ENCODE measurements at regions not wholly inside any gene's neighbourhood (a gene's known extent, or its start where the extent isn't known, plus 50 kb on each side); places are given as distances from the start of the nearest gene placed in this dataset.

DNA sequence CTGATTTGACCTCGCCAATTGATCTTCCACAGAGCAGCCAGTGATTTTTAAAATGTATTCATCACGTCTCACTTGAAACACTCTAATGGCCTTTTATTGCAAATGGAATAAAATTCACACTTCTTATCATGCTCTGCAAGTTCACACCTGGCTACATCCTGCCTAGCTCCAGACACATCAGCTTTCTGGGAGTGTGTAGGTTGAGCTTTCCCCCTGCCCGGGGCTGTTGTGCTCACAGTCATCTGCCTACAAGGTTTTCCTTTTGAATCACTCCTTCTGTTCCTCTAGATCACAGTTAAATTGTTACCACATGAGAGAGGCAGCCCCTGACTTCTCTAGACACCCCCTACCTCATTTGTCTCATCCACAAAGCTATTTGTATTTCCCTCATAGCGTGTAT lies 674.5 kb downstream of the PRELID2 start:
- H3K27me3 ChIP-seq (ENCODE audit: insufficient read depth, low read depth, severe bottlenecking), result no peaks in the 10 kb centered on the region
- H3K4me3 ChIP-seq (ENCODE audit: low read depth, low read length), result no peak overlapping the region
- TF ChIP-seq CTCF (IDR thresholded peaks at IDR 0.05; ENCODE audit: low read depth, low read length), result no peak
- H3K27ac ChIP-seq, result no peak overlapping the region
- H3K9me3 ChIP-seq (ENCODE audit: severe bottlenecking), result no peaks in the 10 kb centered on the region
- no peaks in the 10 kb centered on the region for H3K36me3 ChIP-seq
- DNase-seq, result no peak

DNA sequence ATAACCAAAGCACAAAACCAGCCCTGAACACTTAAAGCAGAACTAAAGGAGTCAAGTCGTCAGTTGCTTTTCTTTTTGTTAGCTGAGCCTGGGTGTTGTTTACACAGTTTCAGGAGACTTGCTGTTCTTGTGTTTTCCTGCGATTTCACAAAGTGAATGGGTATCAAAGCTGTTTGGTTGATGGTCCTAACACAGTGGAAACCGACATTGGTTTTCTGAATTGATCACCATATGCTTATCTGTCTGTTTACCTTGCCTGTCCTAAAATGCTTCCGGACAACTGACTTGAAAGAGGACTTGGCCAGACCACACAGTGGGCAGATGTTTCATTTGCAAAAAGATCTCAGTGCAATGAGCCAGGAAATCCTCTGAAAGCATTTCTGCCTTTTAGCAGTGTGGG lies 676.4 kb downstream of the PRELID2 start:
- Histone ChIP-seq H3K9me3 (ENCODE audit: severe bottlenecking) (no peaks in the 10 kb centered on the region), H3K36me3 (no peaks in the 10 kb centered on the region), H3K27ac (no peak overlapping the region), H3K4me3 (ENCODE audit: low read depth, low read length) (no peak overlapping the region), H3K27me3 (ENCODE audit: insufficient read depth, low read depth, severe bottlenecking) (no peaks in the 10 kb centered on the region)
- no peak for DNase-seq
- no peak for TF ChIP-seq CTCF (IDR thresholded peaks at IDR 0.05; ENCODE audit: low read depth, low read length)

DNA sequence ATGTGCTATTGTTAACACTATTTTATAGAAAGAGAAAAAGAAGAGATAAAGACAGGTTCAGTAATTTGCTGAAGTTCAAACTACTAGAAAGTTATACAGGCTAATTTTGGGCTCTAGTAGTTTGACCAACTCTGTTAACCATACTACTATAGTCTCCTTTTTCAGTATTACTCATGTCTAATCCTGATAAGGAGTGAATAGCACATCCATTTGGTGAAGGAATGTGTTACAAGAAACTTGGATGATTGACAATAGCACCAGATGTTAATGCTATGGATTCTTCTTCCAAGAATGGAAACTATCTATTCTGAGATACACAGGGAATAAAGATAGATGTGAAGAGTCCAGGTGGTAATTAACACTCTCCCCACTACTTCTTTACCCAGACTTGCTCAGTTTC lies 677.3 kb downstream of the PRELID2 start:
- Histone ChIP-seq H3K9me3 (ENCODE audit: severe bottlenecking) (no peaks in the 10 kb centered on the region), H3K27ac (no peak overlapping the region), H3K4me3 (ENCODE audit: low read depth, low read length) (no peak overlapping the region), H3K36me3 (no peaks in the 10 kb centered on the region), H3K27me3 (ENCODE audit: insufficient read depth, low read depth, severe bottlenecking) (no peaks in the 10 kb centered on the region)
- DNase-seq, result no peak
- no peak for TF ChIP-seq CTCF (IDR thresholded peaks at IDR 0.05; ENCODE audit: low read depth, low read length)

DNA sequence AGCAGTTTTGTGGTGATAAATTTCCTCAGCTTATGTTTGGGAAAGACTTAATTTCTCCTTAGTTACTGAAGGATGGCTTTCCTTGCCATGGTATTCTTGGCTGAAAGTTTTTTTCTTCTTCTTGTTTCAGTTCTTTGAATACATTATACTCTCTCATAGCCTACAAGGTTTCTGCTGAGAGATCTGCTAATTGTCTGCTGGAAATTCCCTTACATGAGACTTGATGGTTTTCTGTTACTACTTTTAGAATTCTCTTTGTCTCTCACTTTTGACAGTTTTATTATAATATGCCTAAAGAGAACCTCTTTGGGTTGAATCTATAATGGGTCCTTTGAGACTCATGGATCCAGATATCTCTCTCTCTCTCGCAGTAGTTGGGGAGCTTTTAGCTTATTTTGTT lies 693.6 kb downstream of the PRELID2 start:
- Histone ChIP-seq H3K27ac (no peak overlapping the region), H3K9me3 (ENCODE audit: severe bottlenecking) (no peaks in the 10 kb centered on the region), H3K36me3 (no peaks in the 10 kb centered on the region), H3K27me3 (ENCODE audit: insufficient read depth, low read depth, severe bottlenecking) (no peaks in the 10 kb centered on the region), H3K4me3 (ENCODE audit: low read depth, low read length) (no peak overlapping the region)
- DNase-seq, result no peak
- no peak for TF ChIP-seq CTCF (IDR thresholded peaks at IDR 0.05; ENCODE audit: low read depth, low read length)

DNA sequence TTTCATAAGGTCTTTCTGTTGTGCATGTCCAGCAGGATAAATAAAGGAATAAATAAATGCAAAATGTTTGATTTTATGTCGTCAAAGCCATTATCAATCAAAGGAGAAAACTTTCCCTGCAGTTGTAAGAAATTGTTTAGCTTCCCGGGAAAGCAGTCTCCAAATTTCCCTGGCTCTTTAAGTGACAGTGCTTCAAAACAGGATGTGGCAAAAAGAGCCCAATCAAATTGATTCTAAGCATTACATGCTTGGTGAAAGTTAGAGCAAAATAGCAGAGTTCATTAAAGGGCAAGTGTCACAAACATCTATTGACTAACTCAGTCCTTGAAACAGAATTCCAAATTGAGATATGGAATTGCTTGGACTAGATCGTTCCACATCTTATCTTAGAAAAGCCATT lies 704.1 kb downstream of the PRELID2 start:
- H3K27me3 ChIP-seq (ENCODE audit: insufficient read depth, low read depth, severe bottlenecking), result no peaks in the 10 kb centered on the region
- H3K27ac ChIP-seq, result no peak overlapping the region
- no peak overlapping the region for H3K4me3 ChIP-seq (ENCODE audit: low read depth, low read length)
- DNase-seq, result no peak
- no peaks in the 10 kb centered on the region for H3K36me3 ChIP-seq
- H3K9me3 ChIP-seq (ENCODE audit: severe bottlenecking), result no peaks in the 10 kb centered on the region
- TF ChIP-seq CTCF (IDR thresholded peaks at IDR 0.05; ENCODE audit: low read depth, low read length), result no peak

GRCh38 chr5:145129797-145130196 lies 705.3 kb downstream of the PRELID2 start:
- Histone ChIP-seq H3K27ac (no peak overlapping the region), H3K4me3 (ENCODE audit: low read depth, low read length) (no peak overlapping the region), H3K27me3 (ENCODE audit: insufficient read depth, low read depth, severe bottlenecking) (no peaks in the 10 kb centered on the region), H3K36me3 (no peaks in the 10 kb centered on the region), H3K9me3 (ENCODE audit: severe bottlenecking) (no peaks in the 10 kb centered on the region)
- TF ChIP-seq CTCF (IDR thresholded peaks at IDR 0.05; ENCODE audit: low read depth, low read length), result no peak
- no peak for DNase-seq
